Esophagus muscularis mucosa (tissue), 4 donors: ENCODE measurements at regions not wholly inside any gene's neighbourhood (a gene's known extent, or its start where the extent isn't known, plus 50 kb on each side); places are given as distances from the start of the nearest gene placed in this dataset.
"Not testable (repeated sequence)": the region's sequence is repeated elsewhere in the genome, so short reads cannot be mapped to it uniquely, and the experiment has no call there.

Source experiments
- DNase-seq: peaks from one replicate; pipeline ENCODE4 v3.0.0-alpha.2; 2017; ENCODE audit errors: extremely low spot score
- H3K27ac ChIP-seq, 4 donors: fragments of 200-600 bp; sonication (generic); replicated peaks in 1 of 4; 1 replicate in 3 of 4; 2 replicates in 1 of 4; pipeline ENCODE4 v1.5.1; 2016 to 2019; ENCODE audit warnings: mild to moderate bottlenecking in 1 of 4
- H3K27me3 ChIP-seq, 4 donors: fragments of 200-600 bp; sonication (generic); one replicate each; pipeline versions ENCODE4 v1.5.1 to v1.6.0; 2016 to 2019
- H3K36me3 ChIP-seq, 4 donors: fragments of 200-600 bp; sonication (generic); one replicate each; pipeline ENCODE4 v1.5.1; 2016 to 2019
- H3K4me1 ChIP-seq, 4 donors: fragments of 200-600 bp; sonication (generic); one replicate each; pipeline ENCODE4 v1.5.1; 2016 to 2019
- H3K4me3 ChIP-seq, 4 donors: fragments of 200-600 bp; sonication (generic); 1 replicate in 2 of 4; 2 replicates in 2 of 4; pipeline ENCODE4 v1.5.1; 2016 to 2019; ENCODE audit warnings: mild to moderate bottlenecking in 4 of 4, moderate library complexity in 1 of 4
- H3K9me3 ChIP-seq, 4 donors: fragments of 200-600 bp; sonication (generic); 1 replicate in 3 of 4; 2 replicates in 1 of 4; pipeline ENCODE4 v1.5.1; 2016 to 2019
- CTCF ChIP-seq, 3 experiments: fragments of 200-600 bp in 2 of 3; fragments of 450-650 bp in 1 of 3; sonication (generic) in 2 of 3; IDR thresholded peaks; one replicate each; pipeline ENCODE4 v1.5.1; 2017 to 2019; ENCODE audit warnings: antibody characterized with exemption in 3 of 3, mild to moderate bottlenecking in 2 of 3, moderate library complexity in 1 of 3
- EP300 ChIP-seq: sonication (generic); formaldehyde crosslinking; IDR thresholded peaks from one replicate; pipeline ENCODE4 v1.6.1; 2017; ENCODE audit warnings: antibody characterized with exemption
- POLR2A ChIP-seq: fragments of 450-650 bp; IDR thresholded peaks from one replicate; pipeline ENCODE4 v1.6.1; 2017; ENCODE audit warnings: antibody characterized with exemption, moderate library complexity, mild to moderate bottlenecking, low read depth
- POLR2AphosphoS5 ChIP-seq, 2 donors: sonication (generic); formaldehyde crosslinking; IDR thresholded peaks; one replicate each; pipeline ENCODE4 v1.6.1; 2017; ENCODE audit warnings: antibody characterized with exemption in 2 of 2
- WGBS: methylation state at CpG from one replicate; pipeline ENCODE4 v1.1.5; 2018; 5-methylcytosine and 5-hydroxymethylcytosine counted together
- intact Hi-C: fragments of 100-400 bp; cut with DNase I; formaldehyde crosslinking; loops from one replicate; pipeline ENCODE4 v1.15.1; 2023

GRCh38 chr13:22877421-22877820, 303.4 kb upstream of the SGCG start:
- Histone ChIP-seq H3K36me3 (no peaks in the 10 kb centered on the region), H3K27me3 (no peaks in the 10 kb centered on the region), H3K4me1 (no peaks in the 10 kb centered on the region), H3K9me3 (no peaks in the 10 kb centered on the region), H3K27ac (no peak overlapping the region), H3K4me3 (no peak overlapping the region)
- TF ChIP-seq POLR2AphosphoS5 (IDR thresholded peaks at IDR 0.05), result no peak
- no peak for TF ChIP-seq POLR2A
- no peak for DNase-seq
- intact Hi-C loops, result no loop called here
- WGBS, result 82% methylated on average over 4 of the region's 4 CpGs

- WGBS, result 84% methylated on average over 10 of the region's 10 CpGs
Measured at GRCh38 chr13:22880741-22881720, 299.7 kb upstream of the SGCG start.

GRCh38 chr13:22881721-22882608, 298.8 kb upstream of the SGCG start:
- WGBS, result 72% methylated on average over 9 of the region's 9 CpGs

More at GRCh38 chr13:22880741-22881720, 299.7 kb upstream of the SGCG start:
- Histone ChIP-seq H3K27ac (no peak overlapping the region), H3K27me3 (no peaks in the 10 kb centered on the region), H3K9me3 (no peaks in the 10 kb centered on the region), H3K4me1 (no peaks in the 10 kb centered on the region), H3K4me3 (no peak overlapping the region), H3K36me3 (no peaks in the 10 kb centered on the region)
- no peak for TF ChIP-seq POLR2A
- no peak for TF ChIP-seq POLR2AphosphoS5 (IDR thresholded peaks at IDR 0.05)
- TF ChIP-seq CTCF (IDR thresholded peaks at IDR 0.05), result no peak
- intact Hi-C loops, result no loop called here
- no peak for DNase-seq

GRCh38 chr13:22883262-22883840, 297.4 kb upstream of the SGCG start:
- no peak for DNase-seq
- H3K27ac ChIP-seq, result no peak overlapping the region
- H3K4me3 ChIP-seq, result no peak overlapping the region
- 86% methylated on average over 7 of the region's 7 CpGs for WGBS
- no peak for TF ChIP-seq POLR2AphosphoS5 (IDR thresholded peaks at IDR 0.05)
- TF ChIP-seq CTCF (IDR thresholded peaks at IDR 0.05), result no peak
- TF ChIP-seq EP300, result no peak
- intact Hi-C loops, result no loop called here
- no peaks in the 10 kb centered on the region for H3K27me3 ChIP-seq
- no peaks in the 10 kb centered on the region for H3K9me3 ChIP-seq
- H3K4me1 ChIP-seq, result no peaks in the 10 kb centered on the region
- no peaks in the 10 kb centered on the region for H3K36me3 ChIP-seq

More at GRCh38 chr13:22881721-22882608, 298.8 kb upstream of the SGCG start:
- DNase-seq, H3K4me1 ChIP-seq, intact Hi-C loops, H3K36me3 ChIP-seq, H3K4me3 ChIP-seq, H3K27ac ChIP-seq, H3K9me3 ChIP-seq, H3K27me3 ChIP-seq: not testable (repeated sequence)

GRCh38 chr13:22883956-22884355, 296.8 kb upstream of the SGCG start:
- H3K27ac ChIP-seq, result no peak overlapping the region
- intact Hi-C loops, result no loop called here
- no peak overlapping the region for H3K4me3 ChIP-seq
- H3K27me3 ChIP-seq, result no peaks in the 10 kb centered on the region
- WGBS, result 71% methylated on average over 2 of the region's 17 CpGs
- no peaks in the 10 kb centered on the region for H3K9me3 ChIP-seq
- TF ChIP-seq EP300 (no peak), POLR2AphosphoS5 (IDR thresholded peaks at IDR 0.05) (no peak), POLR2A (no peak), CTCF (IDR thresholded peaks at IDR 0.05) (no peak)
- H3K36me3 ChIP-seq, result no peaks in the 10 kb centered on the region
- no peak for DNase-seq
- H3K4me1 ChIP-seq, result no peaks in the 10 kb centered on the region

GRCh38 chr13:22886061-22886460, 294.7 kb upstream of the SGCG start:
- H3K4me3 ChIP-seq, H3K36me3 ChIP-seq, H3K4me1 ChIP-seq, H3K27me3 ChIP-seq, H3K27ac ChIP-seq, DNase-seq, H3K9me3 ChIP-seq, intact Hi-C loops: not testable (repeated sequence)
- 100% methylated on average over 1 of the region's 8 CpGs for WGBS

GRCh38 chr13:22889376-22889775, 291.4 kb upstream of the SGCG start:
- 85% methylated on average over 5 of the region's 5 CpGs for WGBS
- H3K4me3 ChIP-seq, H3K9me3 ChIP-seq, H3K36me3 ChIP-seq, H3K27me3 ChIP-seq, DNase-seq, H3K27ac ChIP-seq, H3K4me1 ChIP-seq, intact Hi-C loops: not testable (repeated sequence)
